ENCODE measurements at regions not wholly inside any gene's neighbourhood (a gene's known extent, or its start where the extent isn't known, plus 50 kb on each side); places are given as distances from the start of the nearest gene placed in this dataset.

DNA sequence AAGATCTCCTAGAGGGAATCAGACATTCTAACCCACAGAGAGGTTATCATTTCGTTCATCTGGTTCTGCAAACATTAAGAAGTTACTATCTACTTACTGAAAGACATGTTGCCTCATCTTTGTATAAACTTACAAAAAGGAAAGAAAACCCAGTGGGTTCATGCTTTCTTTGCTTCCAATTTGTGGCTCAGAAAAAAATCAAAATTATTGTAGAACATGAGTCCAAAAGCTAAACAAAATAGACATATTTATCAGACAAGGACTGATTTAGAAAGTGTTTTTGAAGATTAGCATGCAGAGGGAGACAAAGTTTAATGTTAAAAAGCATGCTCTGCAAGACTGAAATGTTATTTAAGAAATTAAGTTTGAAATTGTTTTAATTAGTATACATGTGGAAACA is 123.1 kb downstream of the MBL2 start:
- Histone ChIP-seq H3K27ac (ENCODE audit: low read depth, low read length) (no peak overlapping the region), H3K4me1 (ENCODE audit: control insufficient read depth in 1 of 2, insufficient read depth in 2 of 2, low read length in 2 of 2) (no peaks in the 10 kb centered on the region), H3K4me2 (ENCODE audit: low read length) (no peak overlapping the region), H3K9ac (ENCODE audit: low read length) (no peak overlapping the region), H3K79me2 (ENCODE audit: insufficient read depth, low read length) (no peaks in the 10 kb centered on the region), H2AFZ (ENCODE audit: low read depth, low read length, poor library complexity, severe bottlenecking) (no peak overlapping the region), H4K20me1 (ENCODE audit: insufficient read depth) (no peaks in the 10 kb centered on the region), H3K36me3 (ENCODE audit: control insufficient read depth in 1 of 2, insufficient read depth in 2 of 2, low read length in 2 of 2) (no peaks in the 10 kb centered on the region), H3K9me3 (ENCODE audit: control insufficient read depth in 1 of 2, insufficient read depth in 1 of 2, low read depth in 1 of 2, low read length in 2 of 2) (no peaks in the 10 kb centered on the region), H3K9me2 (ENCODE audit: insufficient read depth) (no peaks in the 10 kb centered on the region), H3K4me3 (replicated peaks in 1 of 2; ENCODE audit: low read depth in 1 of 2, low read length in 2 of 2) (no peak overlapping the region), H3K27me3 (ENCODE audit: insufficient read depth, low read length) (no peaks in the 10 kb centered on the region)
- RAD21 ChIA-PET (ENCODE audit: low non-redundant PET in 1 of 2, low total read pairs in 2 of 2, uncharacterized antibody in 2 of 2, unreplicated experiment in 2 of 2): no interaction called here
- TF ChIP-seq, protein P1, sequence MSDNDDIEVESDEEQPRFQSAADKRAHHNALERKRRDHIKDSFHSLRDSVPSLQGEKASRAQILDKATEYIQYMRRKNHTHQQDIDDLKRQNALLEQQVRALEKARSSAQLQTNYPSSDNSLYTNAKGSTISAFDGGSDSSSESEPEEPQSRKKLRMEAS (IDR thresholded peaks at IDR 0.05): no peak
- no peak for TF ChIP-seq TCF7L2 (IDR thresholded peaks at IDR 0.05; ENCODE audit: borderline replicate concordance, extremely low read depth, insufficient read depth, insufficient read length)
- TF ChIP-seq SP1 (IDR thresholded peaks at IDR 0.05; ENCODE audit: low read depth): no peak
- TF ChIP-seq EZH2 (IDR thresholded peaks at IDR 0.05): no peak
- TF ChIP-seq, protein P2, sequence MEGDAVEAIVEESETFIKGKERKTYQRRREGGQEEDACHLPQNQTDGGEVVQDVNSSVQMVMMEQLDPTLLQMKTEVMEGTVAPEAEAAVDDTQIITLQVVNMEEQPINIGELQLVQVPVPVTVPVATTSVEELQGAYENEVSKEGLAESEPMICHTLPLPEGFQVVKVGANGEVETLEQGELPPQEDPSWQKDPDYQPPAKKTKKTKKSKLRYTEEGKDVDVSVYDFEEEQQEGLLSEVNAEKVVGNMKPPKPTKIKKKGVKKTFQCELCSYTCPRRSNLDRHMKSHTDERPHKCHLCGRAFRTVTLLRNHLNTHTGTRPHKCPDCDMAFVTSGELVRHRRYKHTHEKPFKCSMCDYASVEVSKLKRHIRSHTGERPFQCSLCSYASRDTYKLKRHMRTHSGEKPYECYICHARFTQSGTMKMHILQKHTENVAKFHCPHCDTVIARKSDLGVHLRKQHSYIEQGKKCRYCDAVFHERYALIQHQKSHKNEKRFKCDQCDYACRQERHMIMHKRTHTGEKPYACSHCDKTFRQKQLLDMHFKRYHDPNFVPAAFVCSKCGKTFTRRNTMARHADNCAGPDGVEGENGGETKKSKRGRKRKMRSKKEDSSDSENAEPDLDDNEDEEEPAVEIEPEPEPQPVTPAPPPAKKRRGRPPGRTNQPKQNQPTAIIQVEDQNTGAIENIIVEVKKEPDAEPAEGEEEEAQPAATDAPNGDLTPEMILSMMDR (IDR thresholded peaks at IDR 0.05 in 2 of 3, conservative IDR thresholded peaks at IDR 0.05 in 1 of 3; ENCODE audit: borderline replicate concordance in 1 of 3, insufficient read depth in 1 of 3, low read depth in 2 of 3, low read length in 2 of 3): no peak
- TF ChIP-seq ZNF274 (IDR thresholded peaks at IDR 0.05; ENCODE audit: low read depth, low read length): no peak
- no peak for TF ChIP-seq EGR1 (IDR thresholded peaks at IDR 0.05; ENCODE audit: low read depth)
- TF ChIP-seq, protein P3, sequence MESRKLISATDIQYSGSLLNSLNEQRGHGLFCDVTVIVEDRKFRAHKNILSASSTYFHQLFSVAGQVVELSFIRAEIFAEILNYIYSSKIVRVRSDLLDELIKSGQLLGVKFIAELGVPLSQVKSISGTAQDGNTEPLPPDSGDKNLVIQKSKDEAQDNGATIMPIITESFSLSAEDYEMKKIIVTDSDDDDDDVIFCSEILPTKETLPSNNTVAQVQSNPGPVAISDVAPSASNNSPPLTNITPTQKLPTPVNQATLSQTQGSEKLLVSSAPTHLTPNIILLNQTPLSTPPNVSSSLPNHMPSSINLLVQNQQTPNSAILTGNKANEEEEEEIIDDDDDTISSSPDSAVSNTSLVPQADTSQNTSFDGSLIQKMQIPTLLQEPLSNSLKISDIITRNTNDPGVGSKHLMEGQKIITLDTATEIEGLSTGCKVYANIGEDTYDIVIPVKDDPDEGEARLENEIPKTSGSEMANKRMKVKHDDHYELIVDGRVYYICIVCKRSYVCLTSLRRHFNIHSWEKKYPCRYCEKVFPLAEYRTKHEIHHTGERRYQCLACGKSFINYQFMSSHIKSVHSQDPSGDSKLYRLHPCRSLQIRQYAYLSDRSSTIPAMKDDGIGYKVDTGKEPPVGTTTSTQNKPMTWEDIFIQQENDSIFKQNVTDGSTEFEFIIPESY (IDR thresholded peaks at IDR 0.05; ENCODE audit: extremely low read depth, insufficient replicate concordance, low read length): no peak
- TF ChIP-seq, protein P4, sequence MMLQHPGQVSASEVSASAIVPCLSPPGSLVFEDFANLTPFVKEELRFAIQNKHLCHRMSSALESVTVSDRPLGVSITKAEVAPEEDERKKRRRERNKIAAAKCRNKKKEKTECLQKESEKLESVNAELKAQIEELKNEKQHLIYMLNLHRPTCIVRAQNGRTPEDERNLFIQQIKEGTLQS (IDR thresholded peaks at IDR 0.05): no peak
- no peak for TF ChIP-seq RAD21 (IDR thresholded peaks at IDR 0.05; ENCODE audit: low read depth)
- intact Hi-C loops (cut with micrococcal nuclease): no loop called here
- DNase-seq (ENCODE audit: low read depth, low spot score) (no peak), ATAC-seq (no peak)
- POLR2A ChIA-PET: no interaction called here
- no TSS peak for BruUV-seq (replicated peaks)
- CTCF ChIA-PET: no interaction called here

Data from HCT116 (cell line).